GM19452 (cell line): ENCODE measurements at regions not wholly inside any gene's neighbourhood (a gene's known extent, or its start where the extent isn't known, plus 50 kb on each side); places are given as distances from the start of the nearest gene placed in this dataset.

ENCODE experiments used
- ATAC-seq: cut with Tn5 transposase; IDR thresholded peaks from one replicate; pipeline ENCODE4 v1.9.1; 2021; ENCODE audit not compliant: unreplicated experiment

GRCh38 chr12:60308366-60308991 lies 712.6 kb downstream of the SLC16A7 start:
- ATAC-seq, result no peak

- no peak for ATAC-seq
Observed at GRCh38 chr12:60311940-60312339, 716.1 kb downstream of the SLC16A7 start.

- no peak for ATAC-seq
Observed at GRCh38 chr12:60317361-60317760, 721.5 kb downstream of the SLC16A7 start.

- no peak for ATAC-seq
Observed at GRCh38 chr12:60324746-60325145, 728.9 kb downstream of the SLC16A7 start.

- no peak for ATAC-seq
Observed at GRCh38 chr12:60333461-60333860, 737.6 kb downstream of the SLC16A7 start.

- no peak for ATAC-seq
Observed at GRCh38 chr12:60335745-60336144, 739.9 kb downstream of the SLC16A7 start.

- no peak for ATAC-seq
Observed at GRCh38 chr12:60337839-60338549, 742.2 kb downstream of the SLC16A7 start.

- no peak for ATAC-seq
Observed at GRCh38 chr12:60345442-60345841, 749.6 kb downstream of the SLC16A7 start.

- ATAC-seq, result no peak
Observed at GRCh38 chr12:60349232-60349978, 753.6 kb downstream of the SLC16A7 start.

- no peak for ATAC-seq
Observed at GRCh38 chr12:60387356-60387755, 791.5 kb downstream of the SLC16A7 start.

GRCh38 chr12:60391051-60391450 lies 795.2 kb downstream of the SLC16A7 start:
- no peak for ATAC-seq

- no peak for ATAC-seq
Observed at GRCh38 chr12:60391791-60392190, 796.0 kb downstream of the SLC16A7 start.

GRCh38 chr12:60393093-60393492 lies 797.3 kb downstream of the SLC16A7 start:
- ATAC-seq, result no peak

- no peak for ATAC-seq
Observed at GRCh38 chr12:60394665-60395064, 798.8 kb downstream of the SLC16A7 start.

GRCh38 chr12:60398547-60398946 lies 802.7 kb downstream of the SLC16A7 start:
- no peak for ATAC-seq

- ATAC-seq, result no peak
Observed at GRCh38 chr12:60399064-60399463, 803.2 kb downstream of the SLC16A7 start.

- no peak for ATAC-seq
Observed at GRCh38 chr12:60402996-60403395, 807.2 kb downstream of the SLC16A7 start.

- no peak for ATAC-seq
Observed at GRCh38 chr12:60415351-60415750, 819.5 kb downstream of the SLC16A7 start.

GRCh38 chr12:60419986-60420385 lies 824.2 kb downstream of the SLC16A7 start:
- no peak for ATAC-seq

- ATAC-seq, result no peak
Observed at GRCh38 chr12:60421741-60422140, 825.9 kb downstream of the SLC16A7 start.

GRCh38 chr12:60437297-60437696 lies 841.5 kb downstream of the SLC16A7 start:
- no peak for ATAC-seq

- no peak for ATAC-seq
Observed at GRCh38 chr12:60441577-60441976, 845.7 kb downstream of the SLC16A7 start.
